ENCODE measurements at regions not wholly inside any gene's neighbourhood (a gene's known extent, or its start where the extent isn't known, plus 50 kb on each side); places are given as distances from the start of the nearest gene placed in this dataset.

DNA sequence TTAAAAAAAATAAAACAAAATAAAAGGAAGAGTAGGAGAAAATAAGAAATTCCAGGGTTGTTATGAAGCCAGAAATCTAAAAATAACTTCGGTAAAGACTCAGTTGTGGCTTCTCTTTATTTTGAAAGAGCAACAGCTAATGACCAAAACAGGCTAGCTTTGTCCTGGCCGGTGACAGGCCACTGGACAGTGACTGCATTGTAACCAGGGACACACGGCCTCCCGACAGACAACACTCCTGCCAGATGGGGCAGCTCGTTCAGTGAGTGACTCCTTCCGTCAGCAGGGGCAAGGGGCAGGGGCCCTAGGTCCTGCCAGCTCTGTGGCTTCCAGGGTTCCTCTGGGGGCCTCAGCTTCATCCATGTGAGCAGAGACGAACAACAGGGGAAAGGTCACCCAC, 173.4 kb downstream of the KATNAL1 start:
- TF ChIP-seq CTCF (conservative IDR thresholded peaks at IDR 0.05 in 1 of 2, IDR thresholded peaks at IDR 0.05 in 1 of 2; ENCODE audit: low read depth in 1 of 2, low read length in 2 of 2) (no peak), EZH2 (IDR thresholded peaks at IDR 0.05; ENCODE audit: low read length, missing control alignments) (no peak)

Data from fibroblast of lung (primary cell).